RWPE1 (cell line): ENCODE measurements at regions not wholly inside any gene's neighbourhood (a gene's known extent, or its start where the extent isn't known, plus 50 kb on each side); places are given as distances from the start of the nearest gene placed in this dataset.

Experiments used
- CTCF ChIA-PET: fragments of 350-600 bp; sonication (Branson Sonifier 250); formaldehyde crosslinking; extraction: SDS; loops from one replicate; lab custom pipeline; 2021; lab: Yijun Ruan, JAX
- POLR2A ChIA-PET: fragments of 400-600 bp; formaldehyde crosslinking; extraction: SDS; loops from one replicate; lab custom pipeline; 2020; ENCODE audit warnings: antibody characterized with exemption; ENCODE audit not compliant: low non-redundant PET; lab: Yijun Ruan, JAX
- DNase-seq: peaks from one replicate; pipeline ENCODE4 v3.0.0; 2012; ENCODE audit warnings: low spot score
- H3K27ac ChIP-seq: fragments of 450-650 bp; 2 replicates; pipeline ENCODE4 v1.5.1; 2017
- TF ChIP-seq, protein P1 (sequence below): fragments of 450-650 bp; conservative IDR thresholded peaks from 2 replicates; pipeline ENCODE4 v1.5.1; 2017; ENCODE audit warnings: low read depth, mild to moderate bottlenecking

DNA sequence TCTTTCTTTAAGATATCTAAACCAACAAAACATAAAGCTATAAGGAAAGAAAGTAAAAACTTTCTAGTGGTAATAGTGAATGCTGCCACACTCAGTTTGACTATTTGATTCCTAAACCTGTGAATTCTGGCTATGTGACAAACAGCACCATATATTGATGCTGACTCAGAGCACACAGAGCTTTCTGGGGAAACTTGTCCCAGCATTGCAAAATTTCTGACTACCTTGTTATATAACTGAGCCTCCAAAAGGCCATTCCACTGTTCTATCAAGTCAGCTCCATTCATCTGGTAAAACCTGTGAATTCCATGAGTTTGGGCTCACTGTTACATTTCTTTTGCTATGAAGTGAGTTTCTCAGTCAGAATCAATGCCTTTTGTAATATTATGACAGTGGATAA lies 1229.7 kb downstream of the PCDH18 start:
- CTCF ChIA-PET = interaction anchor here (0.7 kb wide), 1 partner anchor 43 kb away, joined by 3 read pairs; no protein-coding TSS in a partner anchor

DNA sequence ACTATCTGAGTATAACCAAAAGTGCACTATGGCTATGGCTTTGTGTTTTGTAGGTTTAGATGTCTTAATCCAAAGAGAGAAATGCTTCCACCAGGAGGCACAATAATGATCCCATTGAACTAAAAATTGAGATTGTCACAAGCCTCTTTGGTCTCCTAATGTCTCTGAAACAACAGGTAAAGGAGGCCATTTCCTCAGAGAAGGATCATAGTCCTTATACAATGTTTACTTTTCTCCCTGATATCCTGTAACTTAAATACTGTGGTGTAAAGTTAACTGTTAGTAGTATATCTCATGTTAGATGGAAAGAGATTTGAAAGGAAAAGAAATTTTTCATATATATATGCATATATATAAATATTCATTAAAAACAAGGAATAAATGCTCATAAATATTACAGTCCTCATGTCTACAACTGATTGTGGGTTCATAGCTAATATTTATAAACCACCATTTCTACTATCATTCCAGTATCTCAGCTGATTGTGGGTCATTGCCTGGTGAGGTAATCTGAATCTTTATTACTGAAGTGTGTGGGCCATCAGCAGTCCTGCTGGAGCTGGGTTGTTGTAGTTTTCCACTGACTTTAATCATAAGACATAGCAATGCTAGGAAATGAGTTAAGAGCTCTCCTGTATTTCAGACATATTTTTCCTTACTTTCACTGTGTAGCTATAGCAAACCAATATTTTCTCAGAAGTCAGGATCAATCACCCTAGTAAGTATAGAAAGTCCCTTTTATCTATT lies 1230.4 kb downstream of the PCDH18 start:
- CTCF ChIA-PET = interaction anchor here (0.7 kb wide), 1 partner anchor 44 kb away, joined by 3 read pairs; no protein-coding TSS in a partner anchor
- TF ChIP-seq, protein P1, sequence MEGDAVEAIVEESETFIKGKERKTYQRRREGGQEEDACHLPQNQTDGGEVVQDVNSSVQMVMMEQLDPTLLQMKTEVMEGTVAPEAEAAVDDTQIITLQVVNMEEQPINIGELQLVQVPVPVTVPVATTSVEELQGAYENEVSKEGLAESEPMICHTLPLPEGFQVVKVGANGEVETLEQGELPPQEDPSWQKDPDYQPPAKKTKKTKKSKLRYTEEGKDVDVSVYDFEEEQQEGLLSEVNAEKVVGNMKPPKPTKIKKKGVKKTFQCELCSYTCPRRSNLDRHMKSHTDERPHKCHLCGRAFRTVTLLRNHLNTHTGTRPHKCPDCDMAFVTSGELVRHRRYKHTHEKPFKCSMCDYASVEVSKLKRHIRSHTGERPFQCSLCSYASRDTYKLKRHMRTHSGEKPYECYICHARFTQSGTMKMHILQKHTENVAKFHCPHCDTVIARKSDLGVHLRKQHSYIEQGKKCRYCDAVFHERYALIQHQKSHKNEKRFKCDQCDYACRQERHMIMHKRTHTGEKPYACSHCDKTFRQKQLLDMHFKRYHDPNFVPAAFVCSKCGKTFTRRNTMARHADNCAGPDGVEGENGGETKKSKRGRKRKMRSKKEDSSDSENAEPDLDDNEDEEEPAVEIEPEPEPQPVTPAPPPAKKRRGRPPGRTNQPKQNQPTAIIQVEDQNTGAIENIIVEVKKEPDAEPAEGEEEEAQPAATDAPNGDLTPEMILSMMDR = no peak

More for the DNA sequence above, 1229.7 kb downstream of the PCDH18 start:
- POLR2A ChIA-PET = no interaction called here
- no peak overlapping the region for H3K27ac ChIP-seq
- DNase-seq = no peak
- TF ChIP-seq, protein P1 = no peak

DNA sequence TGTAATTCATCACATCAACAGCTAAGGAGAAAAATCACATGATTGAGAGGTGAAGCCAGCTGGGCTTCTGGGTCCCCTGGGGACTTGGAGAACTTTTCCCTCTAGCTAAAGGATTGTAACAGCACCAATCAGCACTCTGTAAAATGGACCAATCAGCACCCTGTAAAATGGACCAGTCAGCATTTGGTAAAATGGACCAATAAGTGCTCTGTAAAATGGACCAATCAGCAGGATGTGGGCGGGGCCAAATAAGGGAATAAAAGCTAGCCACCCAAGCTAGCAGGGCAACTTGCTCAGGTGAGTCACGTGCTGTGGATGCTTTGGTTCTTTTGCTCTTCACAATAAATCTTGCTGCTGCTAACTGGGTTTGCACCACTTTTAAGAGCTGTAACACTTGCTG lies 1248.3 kb downstream of the PCDH18 start:
- ChIA-PET POLR2A (no interaction called here), CTCF (interaction anchor here (0.6 to 0.7 kb wide), 2 partner anchors 262 to 580 kb away, joined by 3 to 4 read pairs; no protein-coding TSS in a partner anchor)

More for the DNA sequence above, 1230.4 kb downstream of the PCDH18 start:
- POLR2A ChIA-PET = no interaction called here
- no peak overlapping the region for H3K27ac ChIP-seq
- no peak for DNase-seq

DNA sequence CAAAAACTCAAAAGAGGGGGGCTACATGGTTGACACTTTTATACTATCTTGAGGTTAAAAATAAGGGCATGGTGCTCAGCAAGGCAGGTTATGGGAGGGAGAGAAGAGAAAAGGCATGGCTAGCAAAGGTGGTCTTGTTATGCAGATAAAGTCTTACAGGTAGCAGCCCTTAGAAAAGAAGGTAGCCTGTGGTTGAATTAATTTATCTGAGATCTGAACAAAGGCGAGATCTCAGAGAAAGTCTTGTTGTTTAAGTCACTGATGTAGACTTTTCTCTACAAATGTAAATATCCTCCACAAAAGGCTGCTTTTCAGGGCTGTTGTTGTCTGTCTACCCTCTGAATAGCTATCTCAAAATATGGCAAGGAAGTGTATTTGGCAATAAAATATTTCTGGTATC lies 1250.4 kb downstream of the PCDH18 start:
- DNase-seq = no peak
- CTCF ChIA-PET = no interaction called here
- POLR2A ChIA-PET = no interaction called here
- H3K27ac ChIP-seq = no peak overlapping the region
- TF ChIP-seq, protein P1 = no peak

More for the DNA sequence above, 1248.3 kb downstream of the PCDH18 start:
- H3K27ac ChIP-seq = no peak overlapping the region
- no peak for DNase-seq
- TF ChIP-seq, protein P1 = no peak

DNA sequence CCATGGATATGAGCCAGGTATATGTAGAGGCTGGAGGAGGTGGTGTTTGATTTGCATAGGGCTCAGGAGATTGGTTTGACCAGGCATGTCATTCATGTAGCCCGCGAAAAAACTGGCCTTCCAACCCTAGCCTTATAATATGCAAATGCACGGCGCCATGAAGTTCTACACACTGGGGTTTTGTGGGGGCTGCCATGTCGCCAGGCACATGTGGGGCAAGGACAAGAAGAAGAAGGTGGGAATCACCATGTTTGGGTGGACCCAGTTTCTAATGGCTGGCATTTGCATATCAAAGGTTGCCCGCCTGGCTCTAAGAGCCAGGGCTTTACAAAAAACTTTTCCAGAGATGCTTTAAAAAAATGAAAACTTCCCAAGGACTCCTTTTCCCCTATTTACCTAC lies 1251.0 kb downstream of the PCDH18 start:
- H3K27ac ChIP-seq = no peak overlapping the region
- TF ChIP-seq, protein P1 = no peak
- no peak for DNase-seq
- POLR2A ChIA-PET = no interaction called here
- CTCF ChIA-PET = no interaction called here

DNA sequence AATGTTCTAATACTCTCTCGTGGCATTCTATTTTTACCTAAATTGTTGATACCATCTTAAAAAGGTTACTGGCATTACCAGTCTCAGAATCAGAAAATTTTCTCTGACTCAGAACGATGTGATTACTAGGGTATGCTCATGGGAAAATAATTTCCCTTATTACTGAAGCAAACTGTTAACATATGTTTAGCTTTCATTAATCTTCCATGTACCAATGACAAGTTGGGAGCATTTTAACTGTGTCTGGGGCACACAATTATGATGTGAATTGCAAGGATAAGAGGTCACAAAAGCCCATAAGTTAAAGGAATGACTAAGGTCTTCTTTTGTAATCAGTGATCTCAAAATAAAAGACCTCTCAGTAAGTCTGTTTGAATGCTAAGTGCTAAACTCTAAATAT lies 1254.6 kb downstream of the PCDH18 start:
- ChIA-PET POLR2A (no interaction called here), CTCF (no interaction called here)
- H3K27ac ChIP-seq = no peak overlapping the region
- TF ChIP-seq, protein P1 = no peak
- no peak for DNase-seq
